HCEC 1CT (cell line): ENCODE measurements at regions not wholly inside any gene's neighbourhood (a gene's known extent, or its start where the extent isn't known, plus 50 kb on each side); places are given as distances from the start of the nearest gene placed in this dataset.

ENCODE experiments used
- DNase-seq: peaks from one replicate; pipeline ENCODE4 v3.0.0-alpha.2; 2017

DNA sequence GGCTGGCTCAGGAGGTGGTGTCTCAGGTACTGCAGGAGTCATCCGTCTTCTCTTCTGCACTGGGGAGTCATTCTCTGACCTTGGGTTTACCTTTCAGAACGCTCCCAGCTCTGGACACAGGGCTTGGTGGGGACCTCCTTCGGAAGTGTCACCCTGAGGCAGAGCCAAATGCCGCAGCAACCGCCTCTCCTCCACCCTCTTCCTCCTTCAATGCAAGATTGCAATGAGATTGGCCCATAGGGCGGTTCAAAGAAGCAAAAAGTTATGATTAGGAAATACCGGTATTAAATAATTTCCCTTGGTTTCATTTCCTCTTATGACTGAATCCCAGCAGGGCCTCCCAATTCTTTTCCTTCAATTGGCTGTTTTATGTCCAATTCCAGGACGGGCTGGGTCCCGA is 178.8 kb downstream of the ACKR3 start:
- DNase-seq, result no peak

DNA sequence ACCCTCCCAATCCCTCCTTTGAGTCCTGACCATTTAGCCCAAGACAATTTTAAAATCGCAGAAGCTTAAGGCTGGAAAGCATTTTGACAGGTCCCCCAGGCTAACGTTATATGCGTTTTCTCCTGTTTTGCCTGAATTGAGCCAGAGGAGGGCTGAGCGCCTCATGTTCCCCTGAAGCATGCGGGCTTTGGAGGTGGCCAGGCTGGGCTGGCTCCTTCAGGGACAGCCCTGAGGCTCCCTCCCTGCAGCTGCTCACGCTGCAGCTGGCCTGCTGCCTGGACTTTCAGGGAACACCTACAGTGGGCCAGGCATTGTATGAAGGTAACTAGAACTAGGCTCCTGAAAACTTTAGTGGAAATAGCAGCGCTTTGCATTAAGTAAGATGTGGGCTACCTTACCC is 179.2 kb downstream of the ACKR3 start:
- DNase-seq, result no peak

DNA sequence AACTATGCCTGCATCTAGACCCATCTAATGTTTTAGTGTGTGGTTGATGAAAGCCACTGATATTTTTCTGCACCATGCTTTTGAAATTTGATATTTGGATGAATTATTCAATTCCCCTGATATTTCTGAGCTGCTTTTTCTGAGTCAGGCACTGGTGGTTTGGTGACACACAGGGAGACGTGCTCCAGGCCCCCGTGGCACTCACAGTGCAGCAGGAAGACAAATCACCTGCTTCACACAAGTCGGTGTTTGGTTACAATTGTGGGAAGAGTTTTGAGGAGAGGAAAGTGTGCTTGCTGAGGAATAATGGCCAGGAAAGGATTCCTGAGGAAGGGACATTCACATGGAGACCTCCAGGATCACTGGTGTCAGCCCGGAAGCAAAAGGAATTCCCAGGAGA is 179.7 kb downstream of the ACKR3 start:
- peak; percentile 43 for DNase-seq

DNA sequence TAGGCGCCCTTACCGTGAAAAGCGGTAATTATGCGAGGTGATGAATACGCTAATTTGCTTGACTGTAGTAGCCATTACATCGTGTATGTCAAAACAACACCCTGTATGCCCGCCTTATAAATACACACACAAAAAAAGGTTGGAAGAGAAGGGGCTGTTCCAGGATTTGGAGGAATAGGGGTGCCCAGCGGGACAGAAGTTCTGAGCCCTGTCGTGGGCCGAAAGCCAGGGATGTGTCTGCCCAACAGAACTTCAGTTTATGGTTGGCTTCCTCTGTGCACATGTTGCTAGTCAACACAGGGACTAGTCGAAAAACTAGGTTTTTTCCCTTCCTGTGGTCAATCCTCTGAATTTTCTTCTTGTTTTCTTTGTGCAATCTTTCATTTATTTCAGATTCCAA is 182.5 kb downstream of the ACKR3 start:
- DNase-seq, result no peak

DNA sequence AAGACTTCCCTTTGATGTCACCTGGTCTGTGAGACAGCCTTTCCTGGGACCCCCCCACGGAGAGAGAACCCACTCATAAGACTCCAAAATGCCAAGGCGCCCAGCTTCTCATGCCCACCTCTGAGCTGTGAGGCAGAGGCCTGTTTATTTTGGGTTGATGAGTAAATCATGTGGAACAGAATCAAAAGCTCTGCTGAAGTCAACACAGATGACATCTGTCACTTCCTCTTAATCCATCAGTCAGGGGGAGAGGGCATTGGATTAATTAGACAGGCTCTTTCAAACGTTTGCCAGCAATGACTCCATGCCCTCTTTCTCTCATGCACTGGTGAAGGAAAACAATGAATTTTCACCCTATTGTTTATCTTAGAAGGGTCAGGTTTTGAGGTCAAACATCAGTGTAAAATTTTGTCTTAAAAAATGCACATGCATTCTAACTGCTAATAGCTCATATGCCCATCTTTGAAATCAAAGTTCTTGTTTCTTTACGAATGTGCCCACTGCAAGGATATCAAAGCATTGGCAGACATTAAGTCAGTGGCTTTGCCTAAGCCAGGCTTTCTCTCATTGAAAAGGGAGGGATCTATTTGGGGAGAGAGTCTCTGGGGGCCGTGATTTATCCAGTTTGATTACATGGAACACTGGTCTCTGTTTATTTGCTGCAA is 184.1 kb downstream of the ACKR3 start:
- DNase-seq, result no peak

DNA sequence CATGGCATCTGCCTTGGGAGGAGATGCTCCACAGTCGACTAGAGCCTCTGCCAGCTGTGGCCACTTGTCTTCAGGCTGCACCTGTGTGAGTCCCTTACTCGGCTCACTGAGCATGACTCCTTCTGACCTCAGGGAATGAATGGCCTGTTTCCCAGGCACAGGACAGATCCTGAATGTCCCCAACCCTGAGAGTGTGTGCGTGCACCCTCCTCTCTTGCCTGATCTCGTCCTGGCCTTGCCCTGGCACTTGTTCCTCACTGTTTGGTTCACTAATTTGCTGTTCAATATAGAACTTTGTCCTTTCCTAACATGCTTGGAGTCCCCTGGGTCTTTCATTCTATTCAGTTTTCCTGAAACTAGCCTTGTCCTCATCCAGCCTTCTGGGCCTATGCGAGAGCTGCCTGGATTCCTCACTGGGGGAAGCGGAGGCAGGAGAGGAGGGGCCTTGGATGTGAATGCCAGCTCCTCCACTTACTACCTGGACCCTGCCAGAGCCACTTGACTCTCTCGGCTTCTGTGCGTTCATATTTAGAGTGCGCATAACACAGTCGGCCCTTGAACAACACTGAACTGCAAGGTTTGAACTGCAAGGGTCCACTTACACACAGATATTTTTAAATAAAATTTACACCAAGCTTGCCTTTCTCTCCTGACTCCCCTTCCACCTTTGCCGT is 184.8 kb downstream of the ACKR3 start:
- no peak for DNase-seq

DNA sequence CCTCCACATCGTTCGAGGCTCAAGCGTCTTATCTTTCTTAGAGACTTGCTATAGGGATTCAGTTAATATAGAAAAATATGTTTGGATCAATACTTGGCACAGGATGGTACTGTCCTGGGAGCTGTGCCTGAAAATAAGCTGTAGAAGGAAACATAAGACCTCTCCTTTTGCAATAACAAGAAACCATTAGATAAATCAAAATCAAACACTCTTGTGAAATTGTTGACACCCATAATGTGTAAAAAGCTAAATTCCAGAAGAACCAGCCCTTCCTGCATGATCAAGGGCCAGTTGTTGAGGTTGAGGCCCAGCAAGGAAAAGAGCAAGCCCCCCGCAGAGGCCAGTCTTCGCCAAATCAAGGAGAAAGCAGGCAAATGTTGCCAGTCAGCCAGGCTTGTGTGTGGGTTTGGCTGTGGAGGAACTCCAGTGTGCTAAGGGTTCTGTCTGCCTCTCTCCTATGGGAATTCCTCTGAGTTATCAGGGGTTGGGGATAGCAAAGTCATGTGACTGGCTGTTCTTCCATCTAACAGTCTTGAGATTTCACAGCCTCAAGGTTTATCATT is 185.7 kb downstream of the ACKR3 start:
- DNase-seq, result no peak

DNA sequence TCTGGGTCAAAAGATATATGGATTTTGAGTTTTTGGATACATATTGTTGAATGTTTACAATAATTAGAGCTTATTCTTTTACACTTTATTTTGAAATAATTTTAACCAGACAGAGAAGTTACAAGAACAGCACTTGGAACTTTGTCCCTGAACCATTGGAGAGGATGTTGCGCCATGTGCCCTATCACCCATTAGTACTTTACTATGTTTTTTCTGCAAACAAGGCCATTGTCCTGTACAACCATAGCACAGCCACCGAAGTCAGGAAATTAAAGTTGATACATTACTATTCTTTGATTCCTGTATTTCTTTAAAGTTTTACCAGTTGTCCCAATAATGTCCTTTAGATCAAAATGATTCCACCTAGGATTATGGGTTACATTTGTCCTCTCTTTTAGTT is 188.8 kb downstream of the ACKR3 start:
- no peak for DNase-seq

DNA sequence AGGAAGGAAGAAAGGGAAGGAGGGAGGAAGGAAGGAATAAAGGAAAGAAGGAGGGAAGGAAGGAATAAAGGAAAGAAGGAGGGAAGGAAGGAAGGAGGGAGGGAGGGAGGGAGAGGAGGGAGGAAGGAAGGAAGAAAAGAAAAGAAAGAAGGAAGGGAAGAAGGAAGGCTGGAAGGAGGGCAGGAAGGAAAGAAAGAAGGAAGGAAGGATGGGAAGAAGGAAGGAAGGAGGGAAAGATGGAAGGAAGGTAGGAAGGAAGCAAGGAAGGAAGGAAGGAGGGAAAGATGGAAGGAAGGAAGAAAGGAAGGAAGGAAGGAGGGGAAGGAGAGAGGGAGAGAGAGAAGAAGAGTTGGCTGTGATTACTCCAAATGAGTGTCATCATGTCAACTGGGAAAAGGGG is 190.6 kb downstream of the ACKR3 start:
- no peak for DNase-seq

DNA sequence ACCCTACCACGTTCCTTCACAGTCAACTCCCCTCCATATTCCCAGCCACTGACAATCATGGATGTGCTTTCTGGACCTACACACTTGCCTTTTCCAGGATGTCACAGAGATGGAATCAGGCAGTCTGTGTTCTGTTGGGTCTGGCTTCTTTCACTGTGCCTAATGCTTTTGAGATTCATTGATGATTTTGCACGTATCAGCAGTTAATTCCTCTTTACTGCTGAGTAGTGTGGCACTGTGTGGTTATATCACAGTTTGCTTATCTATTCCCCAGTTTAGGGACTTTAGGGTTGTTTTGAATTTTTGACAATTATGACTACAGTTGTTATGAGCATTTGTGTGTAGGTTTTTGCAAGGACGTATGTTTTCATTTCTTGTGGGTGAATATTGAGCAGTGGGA is 191.7 kb downstream of the ACKR3 start:
- DNase-seq, result no peak

DNA sequence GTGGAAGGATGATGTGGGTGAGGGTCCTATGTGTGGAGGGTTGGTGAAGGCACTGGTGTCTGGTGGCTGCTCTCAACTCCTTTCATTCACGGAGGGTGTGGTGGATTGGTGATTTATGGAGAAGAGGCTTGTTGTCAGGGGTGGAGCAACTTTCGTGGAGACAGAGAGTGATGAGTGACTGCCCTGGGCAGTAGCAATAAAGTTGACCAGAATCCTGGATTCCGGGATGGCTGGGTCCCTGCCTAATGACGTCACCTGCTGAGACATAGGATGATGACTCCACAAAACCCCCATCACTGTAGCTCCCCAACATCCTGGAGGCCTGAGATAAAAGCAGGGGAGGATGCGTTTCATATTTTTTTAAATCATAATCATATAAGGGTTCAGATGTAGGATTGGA is 193.0 kb downstream of the ACKR3 start:
- DNase-seq, result no peak

DNA sequence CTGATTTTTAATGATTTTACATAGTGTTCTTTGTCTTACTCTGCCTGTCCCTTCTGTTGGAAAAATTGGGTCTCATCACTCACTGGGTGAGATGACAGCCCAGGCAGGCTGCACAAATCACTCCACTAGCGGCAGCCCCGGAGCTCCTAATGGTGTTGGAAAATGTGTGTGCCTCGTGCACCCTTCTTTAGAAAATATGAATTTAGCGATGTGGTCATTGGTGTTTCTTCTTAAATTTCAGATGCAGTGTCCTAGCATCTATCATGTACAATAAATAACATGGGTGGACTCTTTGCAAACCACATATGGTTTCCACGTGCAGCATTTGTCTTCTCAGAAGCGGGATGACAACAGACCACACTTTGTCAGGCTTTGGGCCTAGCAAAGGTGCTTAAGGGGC is 194.2 kb downstream of the ACKR3 start:
- no peak for DNase-seq

DNA sequence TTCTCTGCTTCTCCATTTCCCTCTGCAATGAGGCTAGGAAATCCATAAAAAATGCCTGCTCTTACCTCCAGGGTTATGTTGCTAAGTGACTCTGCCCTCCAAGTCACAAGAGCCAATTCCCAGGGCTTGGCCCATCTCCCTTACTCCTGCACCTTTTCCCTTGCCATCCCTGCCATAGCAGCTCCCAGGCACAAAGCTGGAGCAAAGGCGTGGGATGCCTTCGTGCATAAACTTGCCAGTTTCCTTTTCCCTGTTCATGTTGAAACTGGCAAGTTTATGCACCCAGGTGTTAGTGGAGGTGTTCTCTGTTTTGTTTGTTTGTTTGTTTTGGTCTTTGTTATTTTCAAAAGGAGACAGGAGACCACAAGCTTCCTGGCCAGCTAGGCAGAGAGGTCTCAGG is 195.1 kb downstream of the ACKR3 start:
- no peak for DNase-seq

DNA sequence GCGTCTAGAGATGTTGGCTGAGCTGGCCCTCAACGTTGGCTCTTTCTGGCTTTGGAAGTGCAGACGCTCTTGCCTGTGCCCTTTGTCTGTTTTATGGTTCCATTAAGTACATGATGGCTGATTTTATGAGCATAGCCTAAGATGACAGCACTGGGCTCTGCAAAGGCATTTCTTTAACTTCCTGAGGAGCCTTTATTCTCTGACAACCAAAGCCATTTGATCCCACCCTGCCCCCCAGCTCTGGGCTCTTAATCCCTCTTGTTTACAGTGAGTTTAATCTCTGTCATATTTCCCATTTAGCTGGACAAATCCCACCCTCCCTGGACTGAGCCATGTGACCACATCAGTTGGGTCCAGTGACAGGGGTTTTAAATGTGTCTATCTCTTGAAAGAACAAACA is 195.9 kb downstream of the ACKR3 start:
- DNase-seq, result no peak

DNA sequence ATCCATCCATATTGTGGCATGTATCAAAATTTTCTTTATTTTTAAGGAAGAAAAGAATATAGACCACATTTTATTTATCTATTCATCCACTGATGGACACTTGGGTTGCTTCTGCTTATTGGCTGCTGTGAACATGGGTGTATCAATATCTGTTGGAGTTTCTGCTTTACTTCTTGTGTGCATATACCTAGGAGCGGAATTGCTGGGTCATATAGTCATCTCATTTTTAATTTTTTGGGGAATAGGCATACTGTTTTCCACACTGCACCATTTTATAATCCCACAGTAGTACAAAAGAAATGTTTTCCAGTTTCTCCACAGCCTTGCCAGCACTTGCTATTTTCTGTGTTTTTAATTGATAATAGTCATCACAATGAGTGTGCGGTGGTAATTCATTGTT is 197.2 kb downstream of the ACKR3 start:
- DNase-seq, result no peak

DNA sequence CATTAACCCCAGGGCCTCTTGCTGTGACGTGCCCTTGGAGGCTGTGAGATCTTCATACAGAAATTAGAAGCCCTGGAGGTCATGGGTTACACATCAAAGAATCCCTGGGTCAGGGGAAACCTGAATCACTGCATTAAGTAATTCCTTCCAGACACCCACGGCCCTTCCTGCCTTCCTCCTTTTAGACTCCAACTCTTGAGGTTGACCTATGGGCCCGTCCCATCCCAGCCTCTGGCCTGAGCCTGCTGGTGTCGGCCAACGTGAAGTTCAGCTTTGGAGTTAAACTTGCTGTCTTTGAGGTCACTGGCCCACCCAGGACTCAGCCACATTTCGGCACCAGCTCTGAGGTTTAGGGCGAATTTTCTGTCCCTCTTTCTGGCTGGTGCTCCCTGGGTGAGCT is 198.3 kb downstream of the ACKR3 start:
- no peak for DNase-seq

DNA sequence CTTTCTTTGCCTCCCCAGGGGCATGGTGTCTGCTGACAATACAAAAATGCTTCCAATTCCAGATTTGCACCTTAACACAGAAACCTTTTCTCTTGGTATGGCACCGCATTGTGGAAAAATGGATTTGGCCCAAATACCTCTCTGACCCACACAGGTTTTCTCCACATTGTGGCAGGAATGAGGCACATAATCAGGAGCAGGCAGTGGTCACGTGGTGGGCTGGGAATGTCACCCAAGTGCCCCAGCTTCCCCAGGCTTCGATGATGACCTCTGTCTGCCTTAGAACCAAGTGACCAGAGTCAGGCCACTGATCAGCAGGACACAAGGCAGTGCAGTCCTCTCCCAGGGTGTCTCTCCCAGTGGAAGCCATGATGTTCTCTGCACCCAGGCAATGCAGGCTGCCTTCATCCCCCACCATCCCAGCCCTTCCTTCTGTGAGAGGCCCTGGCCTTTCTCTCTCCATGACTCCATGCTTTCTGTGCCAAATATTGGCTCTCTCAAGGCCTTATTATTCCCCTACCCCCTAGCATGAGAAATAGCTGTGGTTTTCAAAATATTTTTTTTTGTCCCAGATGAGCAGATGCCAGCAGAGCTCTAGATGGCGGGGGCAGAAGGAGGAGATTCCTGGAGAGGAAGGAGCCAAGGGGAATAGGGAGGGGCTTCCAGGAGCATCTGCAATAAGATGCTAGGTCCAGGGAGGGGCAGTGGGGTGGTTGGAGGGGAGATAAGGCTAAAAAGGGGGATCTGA is 198.9 kb downstream of the ACKR3 start:
- peak; percentile 30 for DNase-seq

DNA sequence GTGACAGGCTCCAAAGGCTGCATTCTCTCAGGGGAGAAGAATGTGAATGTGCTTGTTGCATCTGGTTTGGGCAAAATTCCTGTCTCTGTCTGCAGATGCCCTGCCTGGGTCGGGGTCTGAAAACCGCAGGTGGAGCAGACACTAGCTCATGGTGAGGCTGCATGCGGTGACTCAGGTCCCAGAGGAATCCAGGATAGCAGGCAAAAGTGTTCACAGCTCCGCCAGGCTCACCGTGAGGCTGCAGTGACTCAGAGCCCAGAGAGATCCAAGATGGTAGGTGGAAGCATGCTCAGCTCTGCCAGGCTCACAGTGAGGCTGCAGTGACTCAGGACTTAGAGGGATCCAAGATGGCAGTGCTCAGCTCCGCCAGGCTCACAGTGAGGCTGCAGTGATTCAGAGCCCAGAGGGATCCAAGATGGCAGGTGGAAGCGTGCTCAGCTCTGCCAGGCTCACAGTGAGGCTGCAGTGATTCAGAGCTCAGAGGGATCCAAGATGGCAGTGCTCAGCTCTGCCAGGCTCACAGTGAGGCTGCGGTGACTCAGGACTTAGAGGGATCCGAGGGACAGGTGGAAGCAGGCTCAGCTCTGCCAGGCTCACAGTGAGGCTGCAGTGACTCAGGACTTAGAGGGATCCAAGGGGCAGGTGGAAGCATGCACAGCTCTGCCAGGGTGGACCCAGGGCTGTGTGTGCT is 200.5 kb downstream of the ACKR3 start:
- peak; percentile 93 for DNase-seq

DNA sequence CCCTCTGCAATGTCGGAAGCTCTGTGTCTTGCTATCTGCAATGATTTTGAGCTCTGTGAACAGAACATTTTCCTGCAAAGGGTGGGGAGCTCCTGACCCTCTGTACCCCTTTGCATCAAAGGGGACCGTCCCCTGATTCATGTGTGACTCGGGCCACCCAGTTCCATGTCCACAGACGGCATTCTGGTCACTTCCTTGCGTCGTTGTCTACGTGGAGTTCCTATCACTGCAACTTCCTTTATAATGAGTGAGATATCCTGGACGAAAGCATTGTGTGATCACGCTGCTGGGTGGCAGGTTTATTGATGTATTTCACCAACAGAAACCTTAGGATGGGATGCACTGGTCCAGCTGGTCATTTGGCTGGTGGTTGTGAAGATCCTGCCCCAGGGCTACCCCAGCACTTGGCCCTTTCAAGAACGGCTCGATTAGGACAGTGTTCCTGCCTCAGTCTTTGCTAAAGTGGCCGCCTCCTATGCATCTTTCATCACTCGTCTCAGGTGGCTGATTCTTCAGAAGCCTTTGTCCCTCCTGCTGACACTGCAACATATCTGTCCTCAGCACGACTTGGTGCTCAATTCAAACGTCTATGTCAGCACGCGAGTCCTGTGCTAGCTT is 202.7 kb downstream of the ACKR3 start:
- no peak for DNase-seq

DNA sequence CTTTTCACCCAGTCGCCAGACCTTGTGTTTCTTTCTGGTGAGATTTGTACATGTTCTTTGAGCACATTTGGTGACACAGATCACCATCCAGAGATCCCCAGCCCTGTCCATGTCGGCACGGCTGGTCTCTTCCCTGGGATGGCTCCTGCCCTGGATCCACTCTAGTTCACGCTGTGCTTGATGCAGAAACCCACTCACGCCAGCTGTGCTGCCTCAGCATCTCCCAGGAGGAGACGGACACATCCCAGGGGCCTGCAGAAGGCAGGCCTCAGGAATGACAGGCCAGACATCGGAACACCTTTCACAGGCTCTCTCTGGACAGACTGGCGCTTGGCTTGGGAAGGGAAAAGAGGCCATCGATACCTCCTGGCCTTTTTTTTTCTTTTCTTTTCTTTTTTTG is 203.6 kb downstream of the ACKR3 start:
- no peak for DNase-seq

DNA sequence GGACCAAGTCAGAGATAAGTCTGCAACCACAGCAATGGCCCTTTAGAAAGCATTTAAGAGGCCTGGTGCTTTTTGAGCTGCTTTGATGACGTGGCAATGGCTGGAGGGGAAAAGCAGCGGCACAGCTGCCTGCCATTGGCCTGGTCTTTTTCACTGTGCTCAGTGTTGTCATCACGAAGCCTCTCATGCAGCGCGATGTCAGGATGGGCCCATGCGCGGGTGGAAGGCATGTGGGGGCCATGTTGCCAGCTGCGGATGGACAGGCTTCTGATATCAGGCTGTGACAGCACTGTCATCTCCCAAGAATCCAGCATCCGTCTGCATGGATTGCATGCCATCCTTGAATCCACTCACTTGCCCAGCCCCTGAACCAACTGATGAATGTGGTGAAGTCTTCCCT is 204.5 kb downstream of the ACKR3 start:
- DNase-seq, result no peak

DNA sequence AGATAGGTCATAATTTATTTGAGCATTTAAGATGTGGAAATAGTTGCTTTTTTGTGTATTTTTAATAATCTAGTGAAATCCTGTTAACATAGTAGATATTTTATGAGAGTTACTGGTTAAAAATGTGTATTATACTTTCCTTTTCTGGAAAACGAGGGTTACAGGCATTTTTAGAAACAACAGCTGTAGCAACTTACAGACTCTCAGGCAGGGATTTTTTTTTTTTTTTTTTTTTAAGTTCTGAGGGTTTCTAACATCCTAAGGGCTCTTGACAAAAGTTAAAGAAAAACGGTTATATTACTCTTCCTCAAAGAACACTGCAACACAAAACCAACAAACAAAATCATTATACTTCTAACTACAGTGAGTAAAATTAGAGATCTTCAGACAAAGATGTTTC is 205.9 kb downstream of the ACKR3 start:
- no peak for DNase-seq

DNA sequence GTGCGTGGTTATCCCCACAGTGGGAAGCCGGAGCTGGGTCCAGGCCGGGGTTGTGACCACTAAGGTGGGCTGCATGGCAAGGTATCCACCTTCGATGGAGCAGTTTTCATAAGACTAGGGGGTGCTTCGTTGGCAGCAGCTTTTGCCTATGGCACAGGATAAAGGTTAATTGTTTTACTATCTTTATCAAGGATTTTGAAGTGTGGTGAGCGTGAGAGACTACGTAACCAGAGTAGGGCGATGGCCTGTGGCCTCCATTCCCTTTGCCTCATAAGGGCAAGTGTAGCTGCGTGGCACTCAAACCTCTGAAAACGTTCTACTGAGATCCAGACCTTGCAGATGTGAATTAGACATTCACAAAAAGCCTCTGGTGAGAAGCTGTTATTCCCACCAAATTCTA is 206.6 kb downstream of the ACKR3 start:
- no peak for DNase-seq
